ENCODE measurements at regions not wholly inside any gene's neighbourhood (a gene's known extent, or its start where the extent isn't known, plus 50 kb on each side); places are given as distances from the start of the nearest gene placed in this dataset.

DNA sequence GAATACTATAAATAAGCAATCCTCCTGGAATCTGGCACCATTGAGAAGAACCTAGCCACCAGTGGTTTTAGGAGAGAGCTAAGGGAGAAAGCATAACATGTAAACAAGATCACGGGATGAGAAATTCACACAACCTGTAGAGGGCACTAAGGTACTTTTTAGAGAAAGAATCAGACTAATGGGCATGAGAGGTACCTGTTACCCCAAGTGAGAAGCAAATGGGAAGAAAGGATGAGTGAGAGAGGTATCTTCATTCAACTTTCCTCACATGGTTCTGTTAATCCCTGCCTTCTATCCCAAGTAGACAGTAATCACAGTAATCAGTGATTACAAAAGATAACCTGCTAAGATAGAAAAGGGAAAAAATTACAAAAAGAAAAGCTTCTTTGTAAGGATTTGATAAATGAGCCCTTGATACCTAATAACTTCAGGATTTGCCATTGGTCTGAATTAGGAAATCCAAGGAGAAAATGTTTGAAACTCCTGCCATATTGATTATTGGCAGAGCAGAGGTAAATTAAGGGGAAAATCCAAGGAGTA lies 251.1 kb upstream of the ADGRL2 start:
- TF ChIP-seq, protein P1, sequence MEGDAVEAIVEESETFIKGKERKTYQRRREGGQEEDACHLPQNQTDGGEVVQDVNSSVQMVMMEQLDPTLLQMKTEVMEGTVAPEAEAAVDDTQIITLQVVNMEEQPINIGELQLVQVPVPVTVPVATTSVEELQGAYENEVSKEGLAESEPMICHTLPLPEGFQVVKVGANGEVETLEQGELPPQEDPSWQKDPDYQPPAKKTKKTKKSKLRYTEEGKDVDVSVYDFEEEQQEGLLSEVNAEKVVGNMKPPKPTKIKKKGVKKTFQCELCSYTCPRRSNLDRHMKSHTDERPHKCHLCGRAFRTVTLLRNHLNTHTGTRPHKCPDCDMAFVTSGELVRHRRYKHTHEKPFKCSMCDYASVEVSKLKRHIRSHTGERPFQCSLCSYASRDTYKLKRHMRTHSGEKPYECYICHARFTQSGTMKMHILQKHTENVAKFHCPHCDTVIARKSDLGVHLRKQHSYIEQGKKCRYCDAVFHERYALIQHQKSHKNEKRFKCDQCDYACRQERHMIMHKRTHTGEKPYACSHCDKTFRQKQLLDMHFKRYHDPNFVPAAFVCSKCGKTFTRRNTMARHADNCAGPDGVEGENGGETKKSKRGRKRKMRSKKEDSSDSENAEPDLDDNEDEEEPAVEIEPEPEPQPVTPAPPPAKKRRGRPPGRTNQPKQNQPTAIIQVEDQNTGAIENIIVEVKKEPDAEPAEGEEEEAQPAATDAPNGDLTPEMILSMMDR (IDR thresholded peaks at IDR 0.05; ENCODE audit: low read length): peak; percentile 55
- TF ChIP-seq EZH2 (IDR thresholded peaks at IDR 0.05; ENCODE audit: borderline replicate concordance, low read length): no peak
